HEK293 (cell line): ENCODE measurements at regions not wholly inside any gene's neighbourhood (a gene's known extent, or its start where the extent isn't known, plus 50 kb on each side); places are given as distances from the start of the nearest gene placed in this dataset.
A peak's percentile ranks its signal among the peaks of the same experiment; 100 is the strongest.

Experiments used
- CTCF ChIA-PET: fragments of 350-600 bp; formaldehyde crosslinking; extraction: SDS; loops from one replicate; lab custom pipeline; 2021; ENCODE audit warnings: antibody characterized with exemption; lab: Yijun Ruan, JAX
- POLR2A ChIA-PET: fragments of 300-600 bp; formaldehyde crosslinking; extraction: SDS; loops from one replicate; lab custom pipeline; 2020; ENCODE audit warnings: antibody characterized with exemption, inconsistent platforms; lab: Yijun Ruan, JAX
- H3K27ac ChIP-seq: fragments of 200-500 bp; sonication (Bioruptor generic); 2 replicates; pipeline ENCODE4 v1.5.1; 2014; ENCODE audit warnings: low read depth, low read length, control low read depth, inconsistent platforms; ENCODE audit errors: extremely low read depth
- H3K36me3 ChIP-seq, 2 experiments: fragments of 200-500 bp in 1 of 2; sonication (Bioruptor generic) in 1 of 2; 1 replicate in 1 of 2; 2 replicates in 1 of 2; pipeline ENCODE4 v1.5.1; 2014 to 2017; ENCODE audit warnings: inconsistent platforms in 2 of 2, low read length in 2 of 2; ENCODE audit not compliant: control insufficient read depth in 2 of 2, insufficient read depth in 1 of 2
- H3K4me1 ChIP-seq: fragments of 200-500 bp; sonication (Bioruptor generic); 2 replicates; pipeline ENCODE4 v1.5.1; 2014; ENCODE audit warnings: mild to moderate bottlenecking, low read length, inconsistent platforms; ENCODE audit not compliant: control insufficient read depth, insufficient read depth
- H3K4me3 ChIP-seq: 2 replicates; pipeline ENCODE4 v1.5.1; 2011; ENCODE audit warnings: low read depth, mild to moderate bottlenecking, control low read depth, low read length, moderate library complexity
- H3K9me3 ChIP-seq: fragments of 200-500 bp; sonication (Bioruptor generic); 2 replicates; pipeline ENCODE4 v1.5.1; 2014; ENCODE audit warnings: low read depth, low read length, inconsistent platforms; ENCODE audit not compliant: control insufficient read depth, insufficient read depth
- BCL11A ChIP-seq: fragments of 450-650 bp; formaldehyde crosslinking; IDR thresholded peaks from 2 replicates; pipeline ENCODE4 v1.5.1; 2016; ENCODE audit warnings: low read depth, missing biosample characterization, missing genetic modification characterization
- MYNN ChIP-seq: fragments of 450-650 bp; formaldehyde crosslinking; IDR thresholded peaks from 2 replicates; pipeline ENCODE4 v1.5.1; 2016; ENCODE audit warnings: missing biosample characterization, missing genetic modification characterization, borderline replicate concordance
- MZF1 ChIP-seq: fragments of 450-650 bp; formaldehyde crosslinking; IDR thresholded peaks from 2 replicates; pipeline ENCODE4 v1.5.1; 2017; ENCODE audit warnings: missing biosample characterization, missing genetic modification characterization, borderline replicate concordance
- SP2 ChIP-seq: fragments of 450-650 bp; formaldehyde crosslinking; IDR thresholded peaks from 2 replicates; pipeline ENCODE4 v1.5.1; 2016; ENCODE audit warnings: missing biosample characterization, missing genetic modification characterization
- TRIM28 ChIP-seq: IDR thresholded peaks from 2 replicates; pipeline ENCODE4 v1.6.1; 2011; ENCODE audit warnings: low read length, control low read depth, borderline replicate concordance
- ZBTB1 ChIP-seq: fragments of 450-650 bp; formaldehyde crosslinking; IDR thresholded peaks from 2 replicates; pipeline ENCODE4 v1.5.1; 2016; ENCODE audit warnings: missing biosample characterization, missing genetic modification characterization
- ZBTB11 ChIP-seq: fragments of 450-650 bp; formaldehyde crosslinking; conservative IDR thresholded peaks from 2 replicates; pipeline ENCODE4 v1.5.1; 2016; ENCODE audit warnings: low read depth, missing biosample characterization, missing genetic modification characterization
- ZBTB44 ChIP-seq: fragments of 450-650 bp; IDR thresholded peaks from 2 replicates; pipeline ENCODE4 v1.5.1; 2018; ENCODE audit warnings: missing biosample characterization, mild to moderate bottlenecking, missing genetic modification characterization
- ZNF214 ChIP-seq: fragments of 450-650 bp; formaldehyde crosslinking; IDR thresholded peaks from 2 replicates; pipeline ENCODE4 v1.5.1; 2017; ENCODE audit warnings: missing biosample characterization, mild to moderate bottlenecking, missing genetic modification characterization, borderline replicate concordance
- ZNF221 ChIP-seq: fragments of 450-650 bp; formaldehyde crosslinking; IDR thresholded peaks from 2 replicates; pipeline ENCODE4 v1.5.1; 2017; ENCODE audit warnings: missing biosample characterization, missing genetic modification characterization, borderline replicate concordance
- ZNF266 ChIP-seq: fragments of 450-650 bp; formaldehyde crosslinking; IDR thresholded peaks from 2 replicates; pipeline ENCODE4 v1.5.1; 2016; ENCODE audit warnings: missing biosample characterization, missing genetic modification characterization, low read depth
- ZNF521 ChIP-seq: fragments of 450-650 bp; formaldehyde crosslinking; IDR thresholded peaks from 2 replicates; pipeline ENCODE4 v1.5.1; 2017; ENCODE audit warnings: missing biosample characterization, mild to moderate bottlenecking, missing genetic modification characterization
- ZNF660 ChIP-seq: fragments of 450-650 bp; IDR thresholded peaks from 2 replicates; pipeline ENCODE4 v1.5.1; 2018; ENCODE audit warnings: missing biosample characterization, mild to moderate bottlenecking, missing genetic modification characterization
- ZNF670 ChIP-seq: fragments of 450-650 bp; formaldehyde crosslinking; IDR thresholded peaks from 2 replicates; pipeline ENCODE4 v1.5.1; 2016; ENCODE audit warnings: missing biosample characterization, missing genetic modification characterization, low read depth
- ZNF777 ChIP-seq: fragments of 450-650 bp; formaldehyde crosslinking; IDR thresholded peaks from 2 replicates; pipeline ENCODE4 v1.5.1; 2017; ENCODE audit warnings: missing biosample characterization, missing genetic modification characterization, borderline replicate concordance
- ZNF830 ChIP-seq: fragments of 450-650 bp; IDR thresholded peaks from 2 replicates; pipeline ENCODE4 v1.5.0; 2018; ENCODE audit warnings: missing biosample characterization, missing genetic modification characterization, low read depth, mild to moderate bottlenecking, moderate library complexity
- TF ChIP-seq, protein P1 (sequence below): fragments of 450-650 bp; formaldehyde crosslinking; IDR thresholded peaks from 2 replicates; pipeline ENCODE4 v1.5.1; 2017; ENCODE audit warnings: missing biosample characterization, missing genetic modification characterization
- TF ChIP-seq, protein P2 (sequence below): fragments of 450-650 bp; formaldehyde crosslinking; IDR thresholded peaks from 2 replicates; pipeline ENCODE4 v1.5.1; 2016; ENCODE audit warnings: missing biosample characterization, missing genetic modification characterization
- TF ChIP-seq, protein P3 (sequence below): fragments of 450-650 bp; formaldehyde crosslinking; IDR thresholded peaks from 2 replicates; pipeline ENCODE4 v1.5.1; 2016; ENCODE audit warnings: missing biosample characterization, missing genetic modification characterization
- TF ChIP-seq, protein P4 (sequence below): fragments of 450-650 bp; formaldehyde crosslinking; IDR thresholded peaks from 2 replicates; pipeline ENCODE4 v1.5.1; 2017; ENCODE audit warnings: missing biosample characterization, missing genetic modification characterization

DNA sequence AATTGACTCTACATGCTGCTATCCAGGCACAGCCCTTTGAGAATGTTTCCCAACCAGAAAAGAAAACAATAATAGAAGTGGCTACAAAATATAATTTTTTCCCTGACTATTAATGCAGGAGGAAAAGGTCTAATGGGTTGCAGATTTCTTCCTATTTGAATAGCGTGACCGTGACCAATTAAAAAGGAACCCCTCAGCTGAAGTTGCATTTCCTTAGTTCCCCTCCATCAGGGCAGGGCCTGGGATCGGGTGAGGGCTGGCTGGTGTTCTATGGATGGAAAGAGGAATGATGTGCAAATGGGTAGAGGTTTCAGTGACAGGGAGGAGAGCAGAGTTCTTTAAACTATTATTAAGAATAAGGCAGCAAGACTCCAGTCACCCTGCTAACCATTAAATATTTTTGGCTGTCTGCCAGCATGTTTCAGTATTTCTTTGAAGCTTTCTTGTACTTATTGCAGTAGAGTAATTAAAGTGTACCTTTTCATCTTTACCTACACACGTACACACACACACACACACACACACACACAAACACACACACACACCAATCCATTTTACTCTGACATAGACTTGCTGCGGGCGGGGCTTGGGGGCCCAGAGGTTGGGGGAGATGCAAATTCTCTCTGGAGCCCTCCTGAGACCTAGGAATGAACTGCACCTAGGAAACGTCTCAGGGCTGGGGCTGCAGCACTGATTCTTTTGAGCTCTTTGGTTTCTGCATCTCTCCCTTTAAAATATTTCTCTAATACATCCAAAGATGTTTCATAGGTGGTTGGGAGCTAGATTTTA is 154.8 kb upstream of the SLC35B3 start:
- H3K36me3 ChIP-seq, result no peaks in the 10 kb centered on the region
- ChIA-PET CTCF (interaction anchor here (0.7 to 1.4 kb wide), 8 partner anchors 33 to 1894 kb away, joined by 3 to 5 read pairs (median 4); no protein-coding TSS in a partner anchor), POLR2A (interaction anchor here (0.6 kb wide), 1 partner anchor 450 kb away, joined by 8 read pairs; no protein-coding TSS in a partner anchor)
- H3K27ac ChIP-seq, result no peak overlapping the region
- H3K4me1 ChIP-seq, result no peaks in the 10 kb centered on the region
- H3K9me3 ChIP-seq, result no peaks in the 10 kb centered on the region
- TF ChIP-seq ZNF660 (tag by site-specific recombination), result no peak
- no peak for TF ChIP-seq BCL11A (tag by site-specific recombination)
- TF ChIP-seq, protein P1, sequence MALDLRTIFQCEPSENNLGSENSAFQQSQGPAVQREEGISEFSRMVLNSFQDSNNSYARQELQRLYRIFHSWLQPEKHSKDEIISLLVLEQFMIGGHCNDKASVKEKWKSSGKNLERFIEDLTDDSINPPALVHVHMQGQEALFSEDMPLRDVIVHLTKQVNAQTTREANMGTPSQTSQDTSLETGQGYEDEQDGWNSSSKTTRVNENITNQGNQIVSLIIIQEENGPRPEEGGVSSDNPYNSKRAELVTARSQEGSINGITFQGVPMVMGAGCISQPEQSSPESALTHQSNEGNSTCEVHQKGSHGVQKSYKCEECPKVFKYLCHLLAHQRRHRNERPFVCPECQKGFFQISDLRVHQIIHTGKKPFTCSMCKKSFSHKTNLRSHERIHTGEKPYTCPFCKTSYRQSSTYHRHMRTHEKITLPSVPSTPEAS (tag by site-specific recombination), result peak; percentile 51; the same call in 1 of the 2 replicates
- no peak for TF ChIP-seq MZF1
- TF ChIP-seq ZNF266 (tag by site-specific recombination), result no peak
- TF ChIP-seq SP2 (tag by site-specific recombination), result no peak
- TF ChIP-seq ZNF214 (tag by site-specific recombination), result no peak
- TF ChIP-seq, protein P2, sequence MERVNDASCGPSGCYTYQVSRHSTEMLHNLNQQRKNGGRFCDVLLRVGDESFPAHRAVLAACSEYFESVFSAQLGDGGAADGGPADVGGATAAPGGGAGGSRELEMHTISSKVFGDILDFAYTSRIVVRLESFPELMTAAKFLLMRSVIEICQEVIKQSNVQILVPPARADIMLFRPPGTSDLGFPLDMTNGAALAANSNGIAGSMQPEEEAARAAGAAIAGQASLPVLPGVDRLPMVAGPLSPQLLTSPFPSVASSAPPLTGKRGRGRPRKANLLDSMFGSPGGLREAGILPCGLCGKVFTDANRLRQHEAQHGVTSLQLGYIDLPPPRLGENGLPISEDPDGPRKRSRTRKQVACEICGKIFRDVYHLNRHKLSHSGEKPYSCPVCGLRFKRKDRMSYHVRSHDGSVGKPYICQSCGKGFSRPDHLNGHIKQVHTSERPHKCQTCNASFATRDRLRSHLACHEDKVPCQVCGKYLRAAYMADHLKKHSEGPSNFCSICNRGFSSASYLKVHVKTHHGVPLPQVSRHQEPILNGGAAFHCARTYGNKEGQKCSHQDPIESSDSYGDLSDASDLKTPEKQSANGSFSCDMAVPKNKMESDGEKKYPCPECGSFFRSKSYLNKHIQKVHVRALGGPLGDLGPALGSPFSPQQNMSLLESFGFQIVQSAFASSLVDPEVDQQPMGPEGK (tag by site-specific recombination), result peak; percentile 48; the same call in 1 of the 2 replicates
- no peak for TF ChIP-seq TRIM28
- no peak for TF ChIP-seq ZNF777
- TF ChIP-seq ZNF830 (tag by site-specific recombination), result no peak
- TF ChIP-seq ZBTB1 (tag by site-specific recombination), result no peak
- TF ChIP-seq, protein P3, sequence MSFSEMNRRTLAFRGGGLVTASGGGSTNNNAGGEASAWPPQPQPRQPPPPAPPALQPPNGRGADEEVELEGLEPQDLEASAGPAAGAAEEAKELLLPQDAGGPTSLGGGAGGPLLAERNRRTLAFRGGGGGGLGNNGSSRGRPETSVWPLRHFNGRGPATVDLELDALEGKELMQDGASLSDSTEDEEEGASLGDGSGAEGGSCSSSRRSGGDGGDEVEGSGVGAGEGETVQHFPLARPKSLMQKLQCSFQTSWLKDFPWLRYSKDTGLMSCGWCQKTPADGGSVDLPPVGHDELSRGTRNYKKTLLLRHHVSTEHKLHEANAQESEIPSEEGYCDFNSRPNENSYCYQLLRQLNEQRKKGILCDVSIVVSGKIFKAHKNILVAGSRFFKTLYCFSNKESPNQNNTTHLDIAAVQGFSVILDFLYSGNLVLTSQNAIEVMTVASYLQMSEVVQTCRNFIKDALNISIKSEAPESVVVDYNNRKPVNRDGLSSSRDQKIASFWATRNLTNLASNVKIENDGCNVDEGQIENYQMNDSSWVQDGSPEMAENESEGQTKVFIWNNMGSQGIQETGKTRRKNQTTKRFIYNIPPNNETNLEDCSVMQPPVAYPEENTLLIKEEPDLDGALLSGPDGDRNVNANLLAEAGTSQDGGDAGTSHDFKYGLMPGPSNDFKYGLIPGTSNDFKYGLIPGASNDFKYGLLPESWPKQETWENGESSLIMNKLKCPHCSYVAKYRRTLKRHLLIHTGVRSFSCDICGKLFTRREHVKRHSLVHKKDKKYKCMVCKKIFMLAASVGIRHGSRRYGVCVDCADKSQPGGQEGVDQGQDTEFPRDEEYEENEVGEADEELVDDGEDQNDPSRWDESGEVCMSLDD (tag by site-specific recombination), result 0 out of 2 replicates have a peak, but pooled peaks have one; percentile 41
- TF ChIP-seq, protein P4, sequence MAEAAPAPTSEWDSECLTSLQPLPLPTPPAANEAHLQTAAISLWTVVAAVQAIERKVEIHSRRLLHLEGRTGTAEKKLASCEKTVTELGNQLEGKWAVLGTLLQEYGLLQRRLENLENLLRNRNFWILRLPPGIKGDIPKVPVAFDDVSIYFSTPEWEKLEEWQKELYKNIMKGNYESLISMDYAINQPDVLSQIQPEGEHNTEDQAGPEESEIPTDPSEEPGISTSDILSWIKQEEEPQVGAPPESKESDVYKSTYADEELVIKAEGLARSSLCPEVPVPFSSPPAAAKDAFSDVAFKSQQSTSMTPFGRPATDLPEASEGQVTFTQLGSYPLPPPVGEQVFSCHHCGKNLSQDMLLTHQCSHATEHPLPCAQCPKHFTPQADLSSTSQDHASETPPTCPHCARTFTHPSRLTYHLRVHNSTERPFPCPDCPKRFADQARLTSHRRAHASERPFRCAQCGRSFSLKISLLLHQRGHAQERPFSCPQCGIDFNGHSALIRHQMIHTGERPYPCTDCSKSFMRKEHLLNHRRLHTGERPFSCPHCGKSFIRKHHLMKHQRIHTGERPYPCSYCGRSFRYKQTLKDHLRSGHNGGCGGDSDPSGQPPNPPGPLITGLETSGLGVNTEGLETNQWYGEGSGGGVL (tag by site-specific recombination), result peak; percentile 18; the same call in 1 of the 2 replicates
- TF ChIP-seq, all 188 proteins: peak for 4
- H3K4me3 ChIP-seq, result no peak overlapping the region

DNA sequence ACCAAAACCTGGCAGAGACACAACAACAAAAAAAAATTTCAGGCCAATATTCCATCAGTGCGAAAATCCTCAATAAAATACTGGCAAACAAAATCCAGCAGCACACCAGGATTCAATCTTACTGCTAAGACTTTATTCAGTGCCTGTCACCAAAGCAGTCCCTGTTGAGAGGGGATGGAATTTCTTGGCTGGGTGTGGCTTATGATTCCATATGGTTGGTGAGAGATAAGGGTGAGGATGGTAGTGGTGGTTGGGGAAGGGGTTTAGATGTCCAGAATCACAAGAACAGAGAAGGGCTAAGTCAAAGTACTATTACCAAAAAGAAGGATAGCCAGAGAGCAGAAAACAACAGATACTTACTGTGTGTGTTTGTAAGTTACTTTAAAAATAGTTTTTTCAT is 152.8 kb upstream of the SLC35B3 start:
- ChIA-PET POLR2A (no interaction called here), CTCF (no interaction called here)
- Histone ChIP-seq H3K9me3 (no peaks in the 10 kb centered on the region), H3K4me1 (no peaks in the 10 kb centered on the region), H3K4me3 (no peak overlapping the region), H3K36me3 (no peaks in the 10 kb centered on the region), H3K27ac (no peak overlapping the region)
- TF ChIP-seq MYNN (tag by site-specific recombination) (no peak), TRIM28 (no peak), ZNF670 (no peak), ZBTB44 (tag by site-specific recombination) (no peak), ZBTB11 (no peak), ZNF521 (no peak), ZNF221 (tag by site-specific recombination) (no peak)
